Left lung (tissue), 4 donors: ENCODE measurements at regions not wholly inside any gene's neighbourhood (a gene's known extent, or its start where the extent isn't known, plus 50 kb on each side); places are given as distances from the start of the nearest gene placed in this dataset.
A peak's percentile ranks its signal among the peaks of the same experiment; 100 is the strongest.

Experiments used
- ATAC-seq: fragments of 200-7000 bp; cut with Tn5 transposase; one replicate; pipeline ENCODE4 v1.9.1; 2020; ENCODE audit warnings: moderate library complexity
- DNase-seq, 4 donors: peaks; one replicate each; pipeline ENCODE4 v3.0.0-alpha.2; 2013 to 2020
- H3K27ac ChIP-seq, 2 donors: fragments of 200-600 bp; sonication (generic) in 1 of 2; one replicate each; pipeline versions ENCODE4 v1.5.0 to v1.8.0; 2020 to 2021
- H3K27me3 ChIP-seq, 2 donors: fragments of 200-600 bp; sonication (generic) in 1 of 2; one replicate each; pipeline versions ENCODE4 v1.5.0 to v1.8.0; 2020 to 2021
- H3K36me3 ChIP-seq, 2 donors: fragments of 200-600 bp; sonication (generic) in 1 of 2; one replicate each; pipeline versions ENCODE4 v1.5.0 to v1.8.0; 2020 to 2021
- H3K4me1 ChIP-seq, 2 donors: fragments of 200-600 bp; one replicate each; pipeline ENCODE4 v1.8.0; 2021
- H3K4me3 ChIP-seq, 2 donors: fragments of 200-600 bp; sonication (generic) in 1 of 2; one replicate each; pipeline versions ENCODE4 v1.5.0 to v1.8.0; 2020 to 2021; ENCODE audit warnings: mild to moderate bottlenecking in 1 of 2
- H3K9me3 ChIP-seq, 2 donors: fragments of 200-600 bp; sonication (generic) in 1 of 2; one replicate each; pipeline versions ENCODE4 v1.5.0 to v1.8.0; 2020 to 2021
- CTCF ChIP-seq, 2 donors: fragments of 200-600 bp; sonication (generic) in 1 of 2; IDR thresholded peaks; one replicate each; pipeline versions ENCODE4 v1.5.0 to v1.8.0; 2021; ENCODE audit warnings: antibody characterized with exemption in 2 of 2
- intact Hi-C, 2 donors: fragments of 100-400 bp; cut with DNase I; formaldehyde crosslinking; loops; one replicate each; pipeline versions ENCODE4 v1.11.2 to v1.14.2; 2022
- donor health status: DM: no; HTN: yes; CAD: no.
- donor health status: DM: no; HTN: no; CAD: no.

- Histone ChIP-seq H3K27ac (no peak overlapping the region), H3K4me3 (no peak overlapping the region), H3K36me3 (no peaks in the 10 kb centered on the region), H3K9me3 (no peaks in the 10 kb centered on the region), H3K27me3 (no peaks in the 10 kb centered on the region), H3K4me1 (no peaks in the 10 kb centered on the region)
- TF ChIP-seq CTCF (IDR thresholded peaks at IDR 0.05): no peak
- ATAC-seq (peak; percentile 15), DNase-seq (no peak)
- intact Hi-C loops: no loop called here
Observed at GRCh38 chr2:39546937-39547336, 109.9 kb upstream of the MAP4K3 start.

- DNase-seq (no peak), ATAC-seq (no peak)
- Histone ChIP-seq H3K4me1 (no peaks in the 10 kb centered on the region), H3K36me3 (no peaks in the 10 kb centered on the region), H3K9me3 (no peaks in the 10 kb centered on the region), H3K27me3 (no peaks in the 10 kb centered on the region), H3K4me3 (no peak overlapping the region), H3K27ac (no peak overlapping the region)
- no peak for TF ChIP-seq CTCF (IDR thresholded peaks at IDR 0.05)
- intact Hi-C loops: no loop called here
Observed at GRCh38 chr2:39547811-39548719, 111.0 kb upstream of the MAP4K3 start.

- no peak for DNase-seq
- Histone ChIP-seq H3K4me3 (no peak overlapping the region), H3K27ac (no peak overlapping the region), H3K27me3 (no peaks in the 10 kb centered on the region), H3K9me3 (no peaks in the 10 kb centered on the region), H3K36me3 (no peaks in the 10 kb centered on the region), H3K4me1 (no peaks in the 10 kb centered on the region)
- no peak for TF ChIP-seq CTCF (IDR thresholded peaks at IDR 0.05)
- intact Hi-C loops: no loop called here
- no peak for ATAC-seq
Observed at GRCh38 chr2:39549000-39549399, 111.9 kb upstream of the MAP4K3 start.

- H3K4me3 ChIP-seq: no peak overlapping the region
- H3K27me3 ChIP-seq: no peaks in the 10 kb centered on the region
- H3K4me1 ChIP-seq: no peaks in the 10 kb centered on the region
- no peaks in the 10 kb centered on the region for H3K36me3 ChIP-seq
- intact Hi-C loops: no loop called here
- no peak overlapping the region for H3K27ac ChIP-seq
- TF ChIP-seq CTCF (IDR thresholded peaks at IDR 0.05): no peak
- ATAC-seq (no peak), DNase-seq (no peak)
- no peaks in the 10 kb centered on the region for H3K9me3 ChIP-seq
Observed at GRCh38 chr2:39549718-39550464, 112.8 kb upstream of the MAP4K3 start.

GRCh38 chr2:39550701-39551285, 113.7 kb upstream of the MAP4K3 start:
- no peaks in the 10 kb centered on the region for H3K36me3 ChIP-seq

More at GRCh38 chr2:39550701-39551285, 113.7 kb upstream of the MAP4K3 start:
- no peak for TF ChIP-seq CTCF (IDR thresholded peaks at IDR 0.05)
- H3K9me3 ChIP-seq: no peaks in the 10 kb centered on the region
- intact Hi-C loops: no loop called here
- no peaks in the 10 kb centered on the region for H3K4me1 ChIP-seq
- no peaks in the 10 kb centered on the region for H3K27me3 ChIP-seq
- H3K4me3 ChIP-seq: no peak overlapping the region
- H3K27ac ChIP-seq: no peak overlapping the region
- ATAC-seq: no peak
- DNase-seq: no peak
